OCI-LY7 (cell line): ENCODE measurements at regions not wholly inside any gene's neighbourhood (a gene's known extent, or its start where the extent isn't known, plus 50 kb on each side); places are given as distances from the start of the nearest gene placed in this dataset.

ENCODE experiments used
- BruUV-seq: library from RNA; stranded (reverse); fragments of 400-500 nt; replicated peaks from 2 replicates; lab custom pipeline; 2021; lab: Mats Ljungman, UMichigan
- CTCF ChIA-PET: fragments of 300-600 bp; sonication (Branson Sonifier 250); formaldehyde crosslinking; loops from one replicate; lab custom pipeline; 2022; ENCODE audit warnings: antibody characterized with exemption; ENCODE audit not compliant: unreplicated experiment; lab: Charles Lee
- POLR2A ChIA-PET: fragments of 300-600 bp; sonication (Branson Sonifier 250); formaldehyde crosslinking; loops from one replicate; lab custom pipeline; 2022; ENCODE audit warnings: antibody characterized with exemption; lab: Charles Lee
- DNase-seq: peaks from one replicate; pipeline ENCODE4 v3.0.0-alpha.2; 2015; ENCODE audit warnings: low spot score
- H2AFZ ChIP-seq: fragments of 200-600 bp; sonication (generic), shearing (Covaris generic); 2 replicates; pipeline ENCODE4 v1.6.1; 2014; ENCODE audit warnings: mild to moderate bottlenecking, antibody characterized with exemption, low read length, moderate library complexity
- H3K27ac ChIP-seq: fragments of 200-600 bp; sonication (generic); 2 replicates; pipeline ENCODE4 v1.5.1; 2014; ENCODE audit warnings: mixed run types, low read depth, mild to moderate bottlenecking, moderate library complexity, low read length, inconsistent platforms; ENCODE audit not compliant: poor library complexity, severe bottlenecking
- H3K36me3 ChIP-seq: fragments of 200-600 bp; sonication (generic); 2 replicates; pipeline ENCODE4 v1.6.1; 2014; ENCODE audit warnings: mild to moderate bottlenecking, antibody characterized with exemption, low read length, moderate library complexity, mixed read lengths; ENCODE audit not compliant: insufficient read depth
- H3K4me1 ChIP-seq: fragments of 200-600 bp; sonication (generic); 2 replicates; pipeline ENCODE4 v1.5.1; 2014; ENCODE audit warnings: mild to moderate bottlenecking, low read length; ENCODE audit not compliant: insufficient read depth, poor library complexity, severe bottlenecking
- H3K4me2 ChIP-seq: fragments of 200-600 bp; sonication (generic); 2 replicates; pipeline ENCODE4 v1.6.1; 2014; ENCODE audit warnings: mild to moderate bottlenecking, low read length
- H3K4me3 ChIP-seq: fragments of 200-600 bp; sonication (generic); 2 replicates; pipeline ENCODE4 v1.5.1; 2014; ENCODE audit warnings: mild to moderate bottlenecking, low read depth, low read length; ENCODE audit not compliant: poor library complexity, severe bottlenecking
- H3K79me2 ChIP-seq: fragments of 200-600 bp; sonication (generic); 2 replicates; pipeline ENCODE4 v1.6.1; 2016; ENCODE audit warnings: low read depth, mild to moderate bottlenecking, low read length, moderate library complexity, mixed read lengths; ENCODE audit not compliant: insufficient read depth
- H3K9me2 ChIP-seq: fragments of 200-600 bp; sonication (generic); 2 replicates; pipeline ENCODE4 v1.6.1; 2016; ENCODE audit warnings: mild to moderate bottlenecking, low read length, mixed read lengths; ENCODE audit not compliant: insufficient read depth
- H3K9me3 ChIP-seq: fragments of 200-600 bp; sonication (generic); 2 replicates; pipeline ENCODE4 v1.6.1; 2014; ENCODE audit warnings: mild to moderate bottlenecking, mixed run types, low read length, mixed read lengths
- H4K20me1 ChIP-seq: fragments of 200-600 bp; sonication (generic); 2 replicates; pipeline ENCODE4 v1.6.1; 2014; ENCODE audit warnings: mild to moderate bottlenecking, antibody characterized with exemption, low read length, moderate library complexity, mixed read lengths; ENCODE audit not compliant: insufficient read depth
- EZH2phosphoT487 ChIP-seq: fragments of 200-600 bp; sonication (generic); IDR thresholded peaks from 2 replicates; pipeline ENCODE4 v1.6.1; 2018; ENCODE audit warnings: low read depth, borderline replicate concordance, mild to moderate bottlenecking, mixed run types, antibody characterized with exemption, low read length, moderate library complexity, mixed read lengths
- intact Hi-C: fragments of 100-400 bp; cut with micrococcal nuclease; formaldehyde crosslinking; loops from one replicate; pipeline ENCODE4 v1.10.0; 2022; ENCODE audit not compliant: unreplicated experiment
- TF ChIP-seq, protein P1 (sequence below): fragments of 200-600 bp; sonication (generic); conservative IDR thresholded peaks from 2 replicates; pipeline ENCODE4 v1.5.1; 2014; ENCODE audit warnings: mild to moderate bottlenecking, antibody characterized with exemption, low read length, moderate library complexity, mixed read lengths

DNA sequence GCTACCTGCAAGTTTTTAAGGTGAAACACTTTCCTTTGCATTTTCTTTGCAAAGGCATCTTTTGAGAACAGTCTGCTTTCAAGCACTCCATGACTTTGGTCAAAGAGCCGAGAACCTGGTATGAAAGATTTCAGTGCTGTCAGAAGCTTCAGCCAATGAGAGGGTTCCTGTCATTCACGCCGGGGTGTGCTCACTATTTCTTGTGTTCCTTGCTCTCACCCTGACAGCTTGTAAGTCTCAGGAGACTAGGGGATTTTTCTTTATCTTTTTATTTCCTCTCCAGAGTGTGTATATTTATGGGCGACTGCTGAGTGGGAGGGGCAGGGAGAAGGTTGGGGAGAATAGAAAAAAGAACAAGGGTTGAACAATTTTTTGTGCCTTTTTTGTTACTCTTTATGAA is 334.0 kb downstream of the PSAT1 start:
- Histone ChIP-seq H3K4me3 (no peak overlapping the region), H3K27ac (no peak overlapping the region), H4K20me1 (no peaks in the 10 kb centered on the region), H2AFZ (no peak overlapping the region), H3K36me3 (no peaks in the 10 kb centered on the region), H3K9me2 (no peaks in the 10 kb centered on the region), H3K9me3 (no peaks in the 10 kb centered on the region), H3K4me1 (no peaks in the 10 kb centered on the region), H3K79me2 (no peaks in the 10 kb centered on the region), H3K4me2 (no peak overlapping the region)
- DNase-seq: no peak
- TF ChIP-seq, protein P1, sequence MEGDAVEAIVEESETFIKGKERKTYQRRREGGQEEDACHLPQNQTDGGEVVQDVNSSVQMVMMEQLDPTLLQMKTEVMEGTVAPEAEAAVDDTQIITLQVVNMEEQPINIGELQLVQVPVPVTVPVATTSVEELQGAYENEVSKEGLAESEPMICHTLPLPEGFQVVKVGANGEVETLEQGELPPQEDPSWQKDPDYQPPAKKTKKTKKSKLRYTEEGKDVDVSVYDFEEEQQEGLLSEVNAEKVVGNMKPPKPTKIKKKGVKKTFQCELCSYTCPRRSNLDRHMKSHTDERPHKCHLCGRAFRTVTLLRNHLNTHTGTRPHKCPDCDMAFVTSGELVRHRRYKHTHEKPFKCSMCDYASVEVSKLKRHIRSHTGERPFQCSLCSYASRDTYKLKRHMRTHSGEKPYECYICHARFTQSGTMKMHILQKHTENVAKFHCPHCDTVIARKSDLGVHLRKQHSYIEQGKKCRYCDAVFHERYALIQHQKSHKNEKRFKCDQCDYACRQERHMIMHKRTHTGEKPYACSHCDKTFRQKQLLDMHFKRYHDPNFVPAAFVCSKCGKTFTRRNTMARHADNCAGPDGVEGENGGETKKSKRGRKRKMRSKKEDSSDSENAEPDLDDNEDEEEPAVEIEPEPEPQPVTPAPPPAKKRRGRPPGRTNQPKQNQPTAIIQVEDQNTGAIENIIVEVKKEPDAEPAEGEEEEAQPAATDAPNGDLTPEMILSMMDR: no peak
- TF ChIP-seq EZH2phosphoT487: no peak
- ChIA-PET CTCF (no interaction called here), POLR2A (no interaction called here)
- BruUV-seq: no TSS peak
- intact Hi-C loops: no loop called here

DNA sequence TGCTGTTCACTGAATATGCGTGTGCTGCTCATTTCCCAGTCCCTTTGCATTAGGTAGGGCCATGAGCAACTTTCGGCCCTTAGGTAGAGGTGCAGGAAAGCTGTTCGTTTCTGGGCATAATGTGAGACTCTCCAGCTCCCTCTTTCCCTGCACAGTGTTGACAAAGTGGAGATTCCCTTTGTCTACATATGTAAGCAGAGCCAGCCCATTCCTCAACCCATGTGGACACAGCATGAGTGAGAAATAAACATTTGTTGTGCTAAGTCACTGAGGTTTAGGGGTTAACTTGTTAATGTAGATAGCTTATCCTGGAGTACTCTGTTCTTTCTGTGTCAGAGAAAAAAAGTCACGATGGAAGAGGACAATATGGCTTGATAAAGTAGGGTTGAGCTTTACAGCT is 343.8 kb downstream of the PSAT1 start:
- ChIA-PET CTCF (no interaction called here), POLR2A (no interaction called here)
- H3K9me3 ChIP-seq: no peaks in the 10 kb centered on the region
- H3K27ac ChIP-seq: no peak overlapping the region
- H3K4me2 ChIP-seq: no peak overlapping the region
- H3K4me3 ChIP-seq: no peak overlapping the region
- DNase-seq: no peak
- H3K4me1 ChIP-seq: no peaks in the 10 kb centered on the region
- intact Hi-C loops: no loop called here
- no peak for TF ChIP-seq EZH2phosphoT487
- TF ChIP-seq, protein P1: no peak
- no peaks in the 10 kb centered on the region for H3K36me3 ChIP-seq
- no peak overlapping the region for H2AFZ ChIP-seq
- BruUV-seq: no TSS peak
- H3K79me2 ChIP-seq: no peaks in the 10 kb centered on the region
- H3K9me2 ChIP-seq: no peaks in the 10 kb centered on the region
- no peaks in the 10 kb centered on the region for H4K20me1 ChIP-seq

DNA sequence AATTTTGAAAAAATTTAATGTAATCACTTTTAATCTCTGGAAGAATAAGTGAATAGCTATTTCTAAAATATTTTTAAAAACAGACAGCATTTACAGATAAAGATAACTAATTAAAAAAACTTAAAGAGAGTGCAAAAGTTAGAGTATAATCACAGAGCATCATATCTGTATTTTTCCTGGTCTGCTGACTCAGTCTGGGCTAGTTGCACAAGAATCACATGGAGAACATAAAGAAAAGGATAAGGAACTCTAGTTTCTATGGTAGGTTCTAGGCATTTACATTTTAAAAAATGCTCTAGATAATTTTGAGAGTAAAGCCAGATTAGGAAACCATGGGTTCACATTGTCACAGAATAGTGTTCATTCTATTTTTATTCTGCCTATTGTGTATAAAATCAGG is 347.4 kb downstream of the PSAT1 start:
- ChIA-PET CTCF (no interaction called here), POLR2A (no interaction called here)
- intact Hi-C loops: no loop called here
- Histone ChIP-seq H3K4me3 (no peak overlapping the region), H3K9me2 (no peaks in the 10 kb centered on the region), H3K4me2 (no peak overlapping the region), H3K9me3 (no peaks in the 10 kb centered on the region), H3K79me2 (no peaks in the 10 kb centered on the region), H3K4me1 (no peaks in the 10 kb centered on the region), H4K20me1 (no peaks in the 10 kb centered on the region), H2AFZ (no peak overlapping the region), H3K36me3 (no peaks in the 10 kb centered on the region), H3K27ac (no peak overlapping the region)
- DNase-seq: no peak
- TF ChIP-seq EZH2phosphoT487: no peak
- TF ChIP-seq, protein P1: no peak
- BruUV-seq: no TSS peak
